ENCODE measurements at regions not wholly inside any gene's neighbourhood (a gene's known extent, or its start where the extent isn't known, plus 50 kb on each side); places are given as distances from the start of the nearest gene placed in this dataset.

GRCh38 chr4:12846368-12846767 is 637.8 kb downstream of the RAB28 start (continued):
- no peak for TF ChIP-seq TP53 (CRISPR knock-in tag; IDR thresholded peaks at IDR 0.05)
- no peak for TF ChIP-seq JUN (CRISPR knock-in tag; IDR thresholded peaks at IDR 0.05)
- TF ChIP-seq CTCF (IDR thresholded peaks at IDR 0.05), result no peak
- TF ChIP-seq ZNF317 (CRISPR knock-in tag; IDR thresholded peaks at IDR 0.05; ENCODE audit: borderline replicate concordance, low read depth), result no peak
- no peak for TF ChIP-seq SMAD4 (CRISPR knock-in tag; IDR thresholded peaks at IDR 0.05)
- no peak for TF ChIP-seq E2F5 (CRISPR knock-in tag; IDR thresholded peaks at IDR 0.05)

GRCh38 chr4:12844141-12844540 is 640.0 kb downstream of the RAB28 start:
- Mint-ChIP-seq H3K36me3 (no peaks in the 10 kb centered on the region), H3K27me3 (ENCODE audit: low read depth) (no peaks in the 10 kb centered on the region), H3K4me3 (no peak overlapping the region), H3K9me3 (no peaks in the 10 kb centered on the region), H3K4me1 (peaks cover 10% of the 10 kb centered on the region), H3K27ac (no peak overlapping the region)
- ChIA-PET CTCF (interaction anchor here (1.6 kb wide), 1 partner anchor 404 kb away, joined by 4 read pairs; no protein-coding TSS in a partner anchor), POLR2A (no interaction called here)
- TF ChIP-seq ZSCAN18 (CRISPR knock-in tag; IDR thresholded peaks at IDR 0.05), result no peak
- TF ChIP-seq CBFB (CRISPR knock-in tag; IDR thresholded peaks at IDR 0.05; ENCODE audit: low read depth), result no peak
- no peak for DNase-seq (ENCODE audit: low spot score)
- no peak for ATAC-seq

GRCh38 chr4:12827966-12828365 is 656.2 kb downstream of the RAB28 start:
- H3K27ac Mint-ChIP-seq, result no peak overlapping the region
- H3K36me3 Mint-ChIP-seq, result no peaks in the 10 kb centered on the region
- ChIA-PET POLR2A (no interaction called here), CTCF (no interaction called here)
- TF ChIP-seq ZNF219 (CRISPR knock-in tag; IDR thresholded peaks at IDR 0.05; ENCODE audit: borderline replicate concordance) (no peak), RELA (CRISPR knock-in tag; IDR thresholded peaks at IDR 0.05; ENCODE audit: borderline replicate concordance) (no peak), ZNF263 (CRISPR knock-in tag; IDR thresholded peaks at IDR 0.05; ENCODE audit: low read depth) (no peak)
- H3K4me3 Mint-ChIP-seq, result no peak overlapping the region
- H3K27me3 Mint-ChIP-seq (ENCODE audit: low read depth), result no peaks in the 10 kb centered on the region
- ATAC-seq, result no peak
- H3K9me3 Mint-ChIP-seq, result peaks cover 32% of the 10 kb centered on the region
- no peak for DNase-seq (ENCODE audit: low spot score)
- H3K4me1 Mint-ChIP-seq, result no peaks in the 10 kb centered on the region

- H3K4me1 Mint-ChIP-seq, result no peaks in the 10 kb centered on the region
- peaks cover 59% of the 10 kb centered on the region for H3K9me3 Mint-ChIP-seq
- POLR2A ChIA-PET, result no interaction called here
- no peak overlapping the region for H3K27ac Mint-ChIP-seq
- no peaks in the 10 kb centered on the region; the same call in 1 of the 2 replicates for H3K27me3 Mint-ChIP-seq (ENCODE audit: low read depth)
- H3K36me3 Mint-ChIP-seq, result peaks cover 17% of the 10 kb centered on the region
- CTCF ChIA-PET, result no interaction called here
- DNase-seq (ENCODE audit: low spot score) (no peak), ATAC-seq (no peak)
- no peak overlapping the region for H3K4me3 Mint-ChIP-seq
- TF ChIP-seq ESRRA (CRISPR knock-in tag; IDR thresholded peaks at IDR 0.05; ENCODE audit: borderline replicate concordance) (no peak), EMX1 (CRISPR knock-in tag; IDR thresholded peaks at IDR 0.05) (no peak), IRF2 (CRISPR knock-in tag; IDR thresholded peaks at IDR 0.05; ENCODE audit: borderline replicate concordance, low read depth) (no peak), HMGXB4 (CRISPR knock-in tag; IDR thresholded peaks at IDR 0.05) (no peak), ZNF219 (CRISPR knock-in tag; IDR thresholded peaks at IDR 0.05; ENCODE audit: borderline replicate concordance) (no peak), PREB (CRISPR knock-in tag; IDR thresholded peaks at IDR 0.05; ENCODE audit: borderline replicate concordance) (no peak), NR1H2 (CRISPR knock-in tag; IDR thresholded peaks at IDR 0.05) (no peak), AFF4 (CRISPR knock-in tag; IDR thresholded peaks at IDR 0.05; ENCODE audit: borderline replicate concordance) (no peak), FOXJ3 (CRISPR knock-in tag; IDR thresholded peaks at IDR 0.05; ENCODE audit: borderline replicate concordance) (no peak), CREB1 (CRISPR knock-in tag; IDR thresholded peaks at IDR 0.05) (no peak), SP1 (CRISPR knock-in tag; conservative IDR thresholded peaks at IDR 0.05) (no peak)
Observed at GRCh38 chr4:12791536-12791935, 692.6 kb downstream of the RAB28 start.
